Endodermal cell (in vitro differentiated cells): ENCODE measurements at regions not wholly inside any gene's neighbourhood (a gene's known extent, or its start where the extent isn't known, plus 50 kb on each side); places are given as distances from the start of the nearest gene placed in this dataset.

ENCODE experiments used
- DNase-seq: peaks from one replicate; pipeline ENCODE4 v3.0.0-alpha.2; 2017
- H3K27ac ChIP-seq: 2 replicates; pipeline ENCODE4 v1.5.1; 2013; ENCODE audit warnings: mild to moderate bottlenecking, low read depth, low read length, moderate library complexity
- H3K27me3 ChIP-seq: 2 replicates; pipeline ENCODE4 v1.6.1; 2013; ENCODE audit warnings: mild to moderate bottlenecking, low read length, moderate library complexity; ENCODE audit not compliant: insufficient read depth, control insufficient read depth, poor library complexity, severe bottlenecking
- H3K36me3 ChIP-seq: 2 replicates; pipeline ENCODE4 v1.7.0; 2013; ENCODE audit warnings: mild to moderate bottlenecking, low read length, moderate library complexity; ENCODE audit not compliant: control insufficient read depth, insufficient read depth
- H3K4me1 ChIP-seq: one replicate; pipeline ENCODE4 v1.7.0; 2013; ENCODE audit warnings: low read length; ENCODE audit not compliant: control insufficient read depth, insufficient read depth
- H3K4me3 ChIP-seq: 2 replicates; pipeline ENCODE4 v1.5.1; 2013; ENCODE audit warnings: mild to moderate bottlenecking, low read length, moderate library complexity
- H3K9ac ChIP-seq: 2 replicates; pipeline ENCODE4 v1.6.1; 2013; ENCODE audit warnings: mild to moderate bottlenecking, low read length, moderate library complexity; ENCODE audit not compliant: poor library complexity, severe bottlenecking; ENCODE audit errors: extremely low read depth
- H3K9me3 ChIP-seq: 2 replicates; pipeline ENCODE4 v1.6.1; 2013; ENCODE audit warnings: mild to moderate bottlenecking, low read length, moderate library complexity; ENCODE audit not compliant: control insufficient read depth
- H3K27ac Mint-ChIP-seq: 2 replicates; pipeline ENCODE4 v1.8.0; 2020; ENCODE audit warnings: mixed read lengths
- H3K27me3 Mint-ChIP-seq: 2 replicates; pipeline ENCODE4 v1.8.0; 2021; ENCODE audit warnings: mild to moderate bottlenecking, mixed read lengths; ENCODE audit not compliant: insufficient read depth
- H3K36me3 Mint-ChIP-seq: 2 replicates; pipeline ENCODE4 v1.8.0; 2020; ENCODE audit warnings: low read depth, mixed read lengths
- H3K4me1 Mint-ChIP-seq: 2 replicates; pipeline ENCODE4 v1.8.0; 2020; ENCODE audit warnings: mixed read lengths
- H3K4me3 Mint-ChIP-seq: 2 replicates; pipeline ENCODE4 v1.8.0; 2020; ENCODE audit warnings: mild to moderate bottlenecking, moderate library complexity, mixed read lengths
- H3K9me3 Mint-ChIP-seq: 2 replicates; pipeline ENCODE4 v1.8.0; 2020; ENCODE audit warnings: mild to moderate bottlenecking, mixed read lengths
- CTCF ChIP-seq: fragments of 200-600 bp; sonication (generic); conservative IDR thresholded peaks from 2 replicates; pipeline ENCODE4 v1.5.0; 2021; ENCODE audit warnings: antibody characterized with exemption, mild to moderate bottlenecking
- WGBS, 2 experiments: methylation state at CpG; one replicate each; pipeline versions ENCODE4 v1.1.5 to v1.1.7; 2013; ENCODE audit warnings: missing lambda C conversion rate in 2 of 2, mixed read lengths in 1 of 2; ENCODE audit not compliant: insufficient coverage in 1 of 2, insufficient read length in 1 of 2; 5-methylcytosine and 5-hydroxymethylcytosine counted together

DNA sequence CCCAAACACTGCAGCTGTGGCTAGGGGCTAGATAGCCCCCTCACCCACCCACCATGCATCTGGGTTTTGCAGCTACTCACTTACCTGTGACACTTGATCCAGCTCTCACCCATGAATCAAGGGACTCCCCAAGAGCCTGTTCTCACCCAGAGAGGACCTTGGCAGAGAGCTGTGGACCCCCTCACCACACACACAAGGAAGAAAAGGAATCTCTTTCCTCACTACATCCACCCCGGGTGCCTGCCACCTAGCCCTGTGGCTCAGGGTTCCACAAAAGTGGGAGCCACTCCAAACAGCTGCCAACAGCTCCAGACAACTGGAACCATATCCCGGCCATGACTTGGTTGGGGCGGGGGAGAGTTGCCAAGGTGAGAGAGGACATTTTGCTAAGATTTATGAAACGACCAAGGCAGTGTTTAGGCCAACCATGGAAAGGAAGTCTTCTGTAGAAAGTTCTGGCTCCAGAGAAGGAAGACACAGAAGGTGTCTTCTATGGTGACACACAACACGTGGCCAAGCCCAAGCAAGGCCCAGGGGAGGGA lies 522.1 kb upstream of the RAB6C start:
- Histone ChIP-seq H3K27ac (no peak overlapping the region), H3K9ac (no peak overlapping the region), H3K4me3 (no peak overlapping the region), H3K27me3 (no peaks in the 10 kb centered on the region), H3K36me3 (no peaks in the 10 kb centered on the region), H3K9me3 (no peaks in the 10 kb centered on the region), H3K4me1 (no peaks in the 10 kb centered on the region)
- no peaks in the 10 kb centered on the region for H3K36me3 Mint-ChIP-seq
- H3K27me3 Mint-ChIP-seq, result no peaks in the 10 kb centered on the region
- DNase-seq, result no peak
- no peak for TF ChIP-seq CTCF
- H3K27ac Mint-ChIP-seq, result no peak overlapping the region
- H3K9me3 Mint-ChIP-seq, result no peaks in the 10 kb centered on the region
- no peak overlapping the region for H3K4me3 Mint-ChIP-seq
- H3K4me1 Mint-ChIP-seq, result no peaks in the 10 kb centered on the region
- WGBS, 2 experiments, result 89 to 92% methylated on average over 1 to 5 of the region's 5 CpGs

DNA sequence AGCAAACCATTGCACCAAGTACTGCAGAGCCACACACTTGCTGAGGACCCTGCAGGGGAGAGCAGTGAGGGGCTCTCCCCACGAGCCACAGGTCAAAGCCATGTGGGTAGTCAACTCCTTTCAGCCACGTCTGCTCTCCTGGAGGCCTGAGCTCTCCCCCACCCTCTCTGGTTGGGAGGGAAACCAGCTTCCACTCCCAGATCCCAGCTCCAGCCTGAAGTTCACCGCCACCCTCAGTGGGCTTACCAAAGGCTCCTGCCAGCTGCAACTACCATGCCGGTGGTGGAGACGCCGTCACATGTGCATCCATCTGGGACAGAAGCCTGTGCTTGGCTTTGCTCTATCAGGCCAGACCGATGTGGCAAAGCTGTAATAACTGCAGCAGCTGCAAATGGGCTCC lies 521.5 kb upstream of the RAB6C start:
- Histone ChIP-seq H3K36me3 (no peaks in the 10 kb centered on the region), H3K9me3 (no peaks in the 10 kb centered on the region), H3K27ac (no peak overlapping the region), H3K9ac (no peak overlapping the region), H3K27me3 (no peaks in the 10 kb centered on the region), H3K4me1 (no peaks in the 10 kb centered on the region), H3K4me3 (no peak overlapping the region)
- Mint-ChIP-seq H3K4me3 (no peak overlapping the region), H3K36me3 (no peaks in the 10 kb centered on the region), H3K4me1 (no peaks in the 10 kb centered on the region), H3K27me3 (no peaks in the 10 kb centered on the region), H3K9me3 (no peaks in the 10 kb centered on the region), H3K27ac (no peak overlapping the region)
- WGBS, 2 experiments, result 86 to 100% methylated on average over 4 to 7 of the region's 7 CpGs
- DNase-seq, result no peak
- no peak for TF ChIP-seq CTCF

GRCh38 chr2:129458436-129458835 lies 521.0 kb upstream of the RAB6C start:
- H3K36me3 ChIP-seq, result no peaks in the 10 kb centered on the region
- no peak overlapping the region for H3K27ac ChIP-seq
- no peak for DNase-seq
- no peak overlapping the region for H3K9ac ChIP-seq
- 83 to 87% methylated on average over 5 to 7 of the region's 7 CpGs for WGBS, 2 experiments
- no peak overlapping the region for H3K4me3 ChIP-seq
- H3K4me1 ChIP-seq, result no peaks in the 10 kb centered on the region
- Mint-ChIP-seq H3K4me3 (no peak overlapping the region), H3K36me3 (no peaks in the 10 kb centered on the region), H3K9me3 (no peaks in the 10 kb centered on the region), H3K4me1 (no peaks in the 10 kb centered on the region), H3K27me3 (no peaks in the 10 kb centered on the region), H3K27ac (no peak overlapping the region)
- no peak for TF ChIP-seq CTCF
- no peaks in the 10 kb centered on the region for H3K9me3 ChIP-seq
- H3K27me3 ChIP-seq, result no peaks in the 10 kb centered on the region
